ENCODE measurements at regions not wholly inside any gene's neighbourhood (a gene's known extent, or its start where the extent isn't known, plus 50 kb on each side); places are given as distances from the start of the nearest gene placed in this dataset.

DNA sequence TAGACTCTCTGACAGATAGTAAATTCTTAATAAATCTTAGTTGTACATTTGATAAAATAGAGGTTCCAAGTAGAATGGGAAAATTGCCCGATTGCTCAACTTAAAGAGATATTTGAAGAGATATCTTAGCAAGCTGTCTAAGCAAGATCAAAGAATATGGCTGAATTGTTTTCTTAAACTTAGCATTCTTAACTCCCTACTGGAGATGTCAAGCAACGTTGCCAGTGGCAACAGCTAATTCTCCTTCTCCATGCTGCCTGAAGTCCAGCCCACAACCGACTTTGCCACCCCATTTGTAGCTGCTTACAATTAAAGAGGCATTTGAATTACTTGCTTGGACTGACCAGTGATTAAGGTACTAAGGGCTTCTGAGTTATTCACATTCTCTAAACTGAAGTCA, 94.4 kb downstream of the FAM181B start:
- Histone ChIP-seq H3K27me3 (replicated peaks; ENCODE audit: control insufficient read depth, insufficient read depth, low read length) (no peaks in the 10 kb centered on the region), H3K4me3 (replicated peaks; ENCODE audit: low read depth, low read length) (no peak overlapping the region), H3K36me3 (ENCODE audit: control insufficient read depth, insufficient read depth, low read length) (no peaks in the 10 kb centered on the region)
- DNase-seq (ENCODE audit: extremely low read depth, insufficient read length): no peak
- TF ChIP-seq, protein P1, sequence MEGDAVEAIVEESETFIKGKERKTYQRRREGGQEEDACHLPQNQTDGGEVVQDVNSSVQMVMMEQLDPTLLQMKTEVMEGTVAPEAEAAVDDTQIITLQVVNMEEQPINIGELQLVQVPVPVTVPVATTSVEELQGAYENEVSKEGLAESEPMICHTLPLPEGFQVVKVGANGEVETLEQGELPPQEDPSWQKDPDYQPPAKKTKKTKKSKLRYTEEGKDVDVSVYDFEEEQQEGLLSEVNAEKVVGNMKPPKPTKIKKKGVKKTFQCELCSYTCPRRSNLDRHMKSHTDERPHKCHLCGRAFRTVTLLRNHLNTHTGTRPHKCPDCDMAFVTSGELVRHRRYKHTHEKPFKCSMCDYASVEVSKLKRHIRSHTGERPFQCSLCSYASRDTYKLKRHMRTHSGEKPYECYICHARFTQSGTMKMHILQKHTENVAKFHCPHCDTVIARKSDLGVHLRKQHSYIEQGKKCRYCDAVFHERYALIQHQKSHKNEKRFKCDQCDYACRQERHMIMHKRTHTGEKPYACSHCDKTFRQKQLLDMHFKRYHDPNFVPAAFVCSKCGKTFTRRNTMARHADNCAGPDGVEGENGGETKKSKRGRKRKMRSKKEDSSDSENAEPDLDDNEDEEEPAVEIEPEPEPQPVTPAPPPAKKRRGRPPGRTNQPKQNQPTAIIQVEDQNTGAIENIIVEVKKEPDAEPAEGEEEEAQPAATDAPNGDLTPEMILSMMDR (IDR thresholded peaks at IDR 0.05; ENCODE audit: insufficient read depth, low read length, poor library complexity, severe bottlenecking): no peak

DNA sequence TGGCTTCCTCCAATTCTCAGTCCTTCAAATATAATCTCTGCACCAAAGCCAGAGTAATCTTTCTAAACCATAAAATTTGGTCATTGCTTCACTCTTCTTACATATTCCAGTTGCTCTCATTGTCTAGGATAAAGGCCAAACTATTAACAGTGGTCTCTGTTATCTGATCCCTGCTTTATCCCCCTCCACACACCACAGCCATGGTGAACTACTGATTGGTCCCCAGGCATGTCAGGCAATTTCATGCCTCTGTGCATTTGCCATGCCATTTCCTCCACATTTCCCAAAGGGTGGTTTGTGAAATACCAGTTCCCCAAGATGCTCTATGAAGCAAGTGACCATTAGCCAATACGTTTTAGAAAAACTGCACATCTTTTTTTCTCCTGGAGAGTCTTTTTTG, 97.0 kb downstream of the FAM181B start:
- Histone ChIP-seq H3K27me3 (replicated peaks; ENCODE audit: control insufficient read depth, insufficient read depth, low read length) (no peaks in the 10 kb centered on the region), H3K4me3 (replicated peaks; ENCODE audit: low read depth, low read length) (no peak overlapping the region), H3K36me3 (ENCODE audit: control insufficient read depth, insufficient read depth, low read length) (no peaks in the 10 kb centered on the region)
- DNase-seq (ENCODE audit: extremely low read depth, insufficient read length): no peak
- TF ChIP-seq, protein P1 (IDR thresholded peaks at IDR 0.05; ENCODE audit: insufficient read depth, low read length, poor library complexity, severe bottlenecking): no peak

DNA sequence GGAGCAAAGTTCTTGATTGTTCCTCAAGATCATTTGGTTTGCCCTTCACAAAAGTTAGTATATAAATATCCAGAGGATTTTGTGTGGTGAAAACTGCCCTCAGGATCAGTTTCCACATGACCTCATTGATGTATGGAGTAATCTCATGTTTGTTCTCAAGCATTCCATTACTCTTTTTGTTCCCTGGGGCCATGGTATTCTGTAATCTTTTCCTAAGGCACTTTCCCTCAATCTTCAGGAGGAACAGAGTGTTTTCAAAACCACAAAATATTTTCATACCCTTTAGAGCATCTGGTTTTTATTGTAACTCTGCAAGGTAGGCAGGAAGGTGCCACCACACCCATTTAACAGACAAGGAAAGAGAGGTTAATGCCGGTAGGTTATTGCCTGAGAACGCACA, 99.6 kb downstream of the FAM181B start:
- Histone ChIP-seq H3K36me3 (ENCODE audit: control insufficient read depth, insufficient read depth, low read length) (no peaks in the 10 kb centered on the region), H3K4me3 (replicated peaks; ENCODE audit: low read depth, low read length) (no peak overlapping the region), H3K27me3 (replicated peaks; ENCODE audit: control insufficient read depth, insufficient read depth, low read length) (no peaks in the 10 kb centered on the region)
- TF ChIP-seq, protein P1 (IDR thresholded peaks at IDR 0.05; ENCODE audit: insufficient read depth, low read length, poor library complexity, severe bottlenecking): no peak
- DNase-seq (ENCODE audit: extremely low read depth, insufficient read length): no peak

- no peak overlapping the region for H3K4me3 ChIP-seq (replicated peaks; ENCODE audit: low read depth, low read length)
- no peaks in the 10 kb centered on the region for H3K27me3 ChIP-seq (replicated peaks; ENCODE audit: control insufficient read depth, insufficient read depth, low read length)
- TF ChIP-seq, protein P1 (IDR thresholded peaks at IDR 0.05; ENCODE audit: insufficient read depth, low read length, poor library complexity, severe bottlenecking): no peak
- no peaks in the 10 kb centered on the region for H3K36me3 ChIP-seq (ENCODE audit: control insufficient read depth, insufficient read depth, low read length)
- peak; percentile 23 for DNase-seq (ENCODE audit: extremely low read depth, insufficient read length)
Measured at GRCh38 chr11:82631722-82632630, 101.7 kb downstream of the FAM181B start.

GRCh38 chr11:82610671-82611070, 123.0 kb downstream of the FAM181B start:
- Histone ChIP-seq H3K4me3 (replicated peaks; ENCODE audit: low read depth, low read length) (no peak overlapping the region), H3K36me3 (ENCODE audit: control insufficient read depth, insufficient read depth, low read length) (no peaks in the 10 kb centered on the region), H3K27me3 (replicated peaks; ENCODE audit: control insufficient read depth, insufficient read depth, low read length) (no peaks in the 10 kb centered on the region)
- no peak for DNase-seq (ENCODE audit: extremely low read depth, insufficient read length)
- TF ChIP-seq, protein P1 (IDR thresholded peaks at IDR 0.05; ENCODE audit: insufficient read depth, low read length, poor library complexity, severe bottlenecking): no peak

All from GM06990 (cell line).